ENCODE measurements at regions not wholly inside any gene's neighbourhood (a gene's known extent, or its start where the extent isn't known, plus 50 kb on each side); places are given as distances from the start of the nearest gene placed in this dataset.
"Not testable (repeated sequence)": the region's sequence is repeated elsewhere in the genome, so short reads cannot be mapped to it uniquely, and the experiment has no call there.

- TF ChIP-seq CTCF (IDR thresholded peaks at IDR 0.05; ENCODE audit: control insufficient read depth, extremely low read depth, insufficient read depth), result no peak
- no peak overlapping the region for H3K4me3 ChIP-seq (ENCODE audit: low read depth, low read length)
- DNase-seq (ENCODE audit: low read depth), result no peak
Observed at GRCh38 chr3:67244130-67244529, 246.0 kb downstream of the KBTBD8 start.

GRCh38 chr3:67245545-67245944 lies 247.4 kb downstream of the KBTBD8 start:
- DNase-seq (ENCODE audit: low read depth), result no peak
- no peak overlapping the region for H3K4me3 ChIP-seq (ENCODE audit: low read depth, low read length)
- TF ChIP-seq CTCF (IDR thresholded peaks at IDR 0.05; ENCODE audit: control insufficient read depth, extremely low read depth, insufficient read depth), result no peak

- H3K4me3 ChIP-seq (ENCODE audit: low read depth, low read length), result no peak overlapping the region
- TF ChIP-seq CTCF (IDR thresholded peaks at IDR 0.05; ENCODE audit: control insufficient read depth, extremely low read depth, insufficient read depth), result no peak
- DNase-seq (ENCODE audit: low read depth), result no peak
Observed at GRCh38 chr3:67248726-67249125, 250.6 kb downstream of the KBTBD8 start.

- DNase-seq (ENCODE audit: low read depth); H3K4me3 ChIP-seq (ENCODE audit: low read depth, low read length): not testable (repeated sequence)
Observed at GRCh38 chr3:67252906-67253305, 254.8 kb downstream of the KBTBD8 start.

GRCh38 chr3:67278015-67278618 lies 280.0 kb downstream of the KBTBD8 start:
- no peak for DNase-seq (ENCODE audit: low read depth)
- no peak for TF ChIP-seq CTCF (IDR thresholded peaks at IDR 0.05; ENCODE audit: control insufficient read depth, extremely low read depth, insufficient read depth)

GRCh38 chr3:67286586-67286985 lies 288.5 kb downstream of the KBTBD8 start:
- no peak for DNase-seq (ENCODE audit: low read depth)
- TF ChIP-seq CTCF (IDR thresholded peaks at IDR 0.05; ENCODE audit: control insufficient read depth, extremely low read depth, insufficient read depth), result no peak

More at GRCh38 chr3:67278015-67278618, 280.0 kb downstream of the KBTBD8 start:
- H3K4me3 ChIP-seq (ENCODE audit: low read depth, low read length), result no peak overlapping the region

GRCh38 chr3:67288466-67289106 lies 290.5 kb downstream of the KBTBD8 start:
- TF ChIP-seq CTCF (IDR thresholded peaks at IDR 0.05; ENCODE audit: control insufficient read depth, extremely low read depth, insufficient read depth), result no peak
- DNase-seq (ENCODE audit: low read depth), result no peak
- H3K4me3 ChIP-seq (ENCODE audit: low read depth, low read length), result no peak overlapping the region

More at GRCh38 chr3:67286586-67286985, 288.5 kb downstream of the KBTBD8 start:
- H3K4me3 ChIP-seq (ENCODE audit: low read depth, low read length), result no peak overlapping the region
